Stimulated activated naive CD4-positive, alpha-beta T cell (primary cell): ENCODE measurements at regions not wholly inside any gene's neighbourhood (a gene's known extent, or its start where the extent isn't known, plus 50 kb on each side); places are given as distances from the start of the nearest gene placed in this dataset.
A peak's percentile ranks its signal among the peaks of the same experiment; 100 is the strongest.
"Not testable (repeated sequence)": the region's sequence is repeated elsewhere in the genome, so short reads cannot be mapped to it uniquely, and the experiment has no call there.

Experiments
- DNase-seq, 6 experiments: peaks; one replicate each; lab custom pipeline; 2025; lab: John Stamatoyannopoulos, UW

- no peak for DNase-seq
Observed at GRCh38 chr5:168126606-168127005, 164.8 kb upstream of the WWC1 start.

- DNase-seq: no peak
Observed at GRCh38 chr5:168128111-168128510, 163.3 kb upstream of the WWC1 start.

GRCh38 chr5:168128557-168128956 lies 162.9 kb upstream of the WWC1 start:
- no peak for DNase-seq

- DNase-seq: no peak
Observed at GRCh38 chr5:168131519-168131918, 159.9 kb upstream of the WWC1 start.

GRCh38 chr5:168132241-168132641 lies 159.2 kb upstream of the WWC1 start:
- no peak for DNase-seq

- DNase-seq: no peak
Observed at GRCh38 chr5:168135897-168136296, 155.5 kb upstream of the WWC1 start.

GRCh38 chr5:168136340-168136739 lies 155.1 kb upstream of the WWC1 start:
- DNase-seq: no peak

GRCh38 chr5:168137265-168137664 lies 154.2 kb upstream of the WWC1 start:
- peak in 1 of 6 experiments; percentile 2 for DNase-seq

GRCh38 chr5:168140241-168140640 lies 151.2 kb upstream of the WWC1 start:
- DNase-seq: no peak

- no peak for DNase-seq
Observed at GRCh38 chr5:168142402-168142801, 149.0 kb upstream of the WWC1 start.

- DNase-seq: not testable (repeated sequence)
Observed at GRCh38 chr5:168143521-168143920, 147.9 kb upstream of the WWC1 start.

- DNase-seq: no peak
Observed at GRCh38 chr5:168147106-168147505, 144.3 kb upstream of the WWC1 start.

- DNase-seq: no peak
Observed at GRCh38 chr5:168147568-168148360, 143.7 kb upstream of the WWC1 start.

GRCh38 chr5:168151041-168151440 lies 140.4 kb upstream of the WWC1 start:
- no peak for DNase-seq

- DNase-seq: peak in 1 of 6 experiments; percentile 4
Observed at GRCh38 chr5:168152660-168153059, 138.8 kb upstream of the WWC1 start.

GRCh38 chr5:168153263-168153875 lies 138.1 kb upstream of the WWC1 start:
- DNase-seq: no peak

- no peak for DNase-seq
Observed at GRCh38 chr5:168153876-168154270, 137.6 kb upstream of the WWC1 start.

GRCh38 chr5:168155585-168155984 lies 135.9 kb upstream of the WWC1 start:
- no peak for DNase-seq

GRCh38 chr5:168156170-168156569 lies 135.3 kb upstream of the WWC1 start:
- no peak for DNase-seq

GRCh38 chr5:168157141-168157540 lies 134.3 kb upstream of the WWC1 start:
- DNase-seq: no peak

GRCh38 chr5:168159425-168159824 lies 132.0 kb upstream of the WWC1 start:
- DNase-seq: no peak

GRCh38 chr5:168162464-168162863 lies 129.0 kb upstream of the WWC1 start:
- DNase-seq: no peak

- no peak for DNase-seq
Observed at GRCh38 chr5:168163966-168164365, 127.5 kb upstream of the WWC1 start.
